Fibroblast of the aortic adventitia (primary cell): ENCODE measurements at regions not wholly inside any gene's neighbourhood (a gene's known extent, or its start where the extent isn't known, plus 50 kb on each side); places are given as distances from the start of the nearest gene placed in this dataset.

Experiments
- DNase-seq: peaks from one replicate; pipeline ENCODE4 v3.0.0-alpha.2; 2010; ENCODE audit warnings: low read depth
- H3K4me3 ChIP-seq: 2 replicates; pipeline ENCODE4 v1.5.1; 2011; ENCODE audit warnings: low read depth, mild to moderate bottlenecking, control low read depth, low read length, moderate library complexity
- TF ChIP-seq, protein P1 (sequence below): IDR thresholded peaks from 2 replicates; pipeline ENCODE4 v1.5.1; 2011; ENCODE audit warnings: mild to moderate bottlenecking, low read length, control low read depth, inconsistent platforms; ENCODE audit not compliant: insufficient read depth

DNA sequence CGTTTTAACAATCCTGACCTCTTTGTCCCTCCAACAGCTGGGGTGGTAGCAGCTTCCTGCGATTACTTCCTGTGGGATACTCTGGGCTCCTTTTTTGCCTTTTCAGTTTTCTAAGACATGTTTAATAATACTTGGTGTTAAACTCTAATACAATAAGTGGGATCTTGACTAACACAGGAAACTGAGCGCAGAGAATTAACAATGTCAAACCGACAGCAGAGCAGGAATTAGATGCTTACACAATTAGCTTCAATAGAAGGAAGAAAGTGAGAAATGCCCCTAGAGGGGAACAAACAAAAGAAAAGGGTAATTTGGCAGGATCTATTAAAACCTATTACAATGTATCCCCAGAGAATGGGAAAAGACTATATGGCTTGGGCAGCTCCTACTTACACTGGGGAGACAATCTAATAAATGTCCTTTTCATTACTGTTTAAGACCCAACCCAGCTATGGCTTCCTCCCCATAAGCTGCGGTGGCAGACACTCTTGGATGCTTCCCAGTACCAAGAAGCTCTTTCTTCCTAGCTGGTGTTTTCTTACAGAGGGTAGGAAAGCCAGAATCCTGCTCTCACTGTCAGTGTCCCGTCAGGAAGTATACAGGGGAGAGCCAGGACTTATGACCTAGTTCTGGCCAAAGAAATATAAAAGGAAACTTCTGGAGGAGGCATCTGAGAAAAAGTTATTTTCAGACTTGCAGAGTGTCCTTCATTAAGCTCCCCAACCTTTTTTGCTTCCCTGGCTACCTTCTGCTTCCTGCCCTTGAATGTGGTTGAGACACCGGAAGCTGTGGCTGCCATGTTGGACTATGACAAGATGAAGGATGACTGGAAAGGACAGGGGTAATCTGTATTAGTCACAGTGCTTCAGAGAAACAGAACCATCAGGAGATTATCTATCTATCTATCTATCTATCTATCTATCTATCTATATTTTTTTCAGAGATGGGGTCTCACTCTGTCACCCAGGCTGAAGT lies 194.1 kb upstream of the KBTBD8 start:
- no peak overlapping the region for H3K4me3 ChIP-seq
- TF ChIP-seq, protein P1, sequence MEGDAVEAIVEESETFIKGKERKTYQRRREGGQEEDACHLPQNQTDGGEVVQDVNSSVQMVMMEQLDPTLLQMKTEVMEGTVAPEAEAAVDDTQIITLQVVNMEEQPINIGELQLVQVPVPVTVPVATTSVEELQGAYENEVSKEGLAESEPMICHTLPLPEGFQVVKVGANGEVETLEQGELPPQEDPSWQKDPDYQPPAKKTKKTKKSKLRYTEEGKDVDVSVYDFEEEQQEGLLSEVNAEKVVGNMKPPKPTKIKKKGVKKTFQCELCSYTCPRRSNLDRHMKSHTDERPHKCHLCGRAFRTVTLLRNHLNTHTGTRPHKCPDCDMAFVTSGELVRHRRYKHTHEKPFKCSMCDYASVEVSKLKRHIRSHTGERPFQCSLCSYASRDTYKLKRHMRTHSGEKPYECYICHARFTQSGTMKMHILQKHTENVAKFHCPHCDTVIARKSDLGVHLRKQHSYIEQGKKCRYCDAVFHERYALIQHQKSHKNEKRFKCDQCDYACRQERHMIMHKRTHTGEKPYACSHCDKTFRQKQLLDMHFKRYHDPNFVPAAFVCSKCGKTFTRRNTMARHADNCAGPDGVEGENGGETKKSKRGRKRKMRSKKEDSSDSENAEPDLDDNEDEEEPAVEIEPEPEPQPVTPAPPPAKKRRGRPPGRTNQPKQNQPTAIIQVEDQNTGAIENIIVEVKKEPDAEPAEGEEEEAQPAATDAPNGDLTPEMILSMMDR = no peak
- DNase-seq = no peak

DNA sequence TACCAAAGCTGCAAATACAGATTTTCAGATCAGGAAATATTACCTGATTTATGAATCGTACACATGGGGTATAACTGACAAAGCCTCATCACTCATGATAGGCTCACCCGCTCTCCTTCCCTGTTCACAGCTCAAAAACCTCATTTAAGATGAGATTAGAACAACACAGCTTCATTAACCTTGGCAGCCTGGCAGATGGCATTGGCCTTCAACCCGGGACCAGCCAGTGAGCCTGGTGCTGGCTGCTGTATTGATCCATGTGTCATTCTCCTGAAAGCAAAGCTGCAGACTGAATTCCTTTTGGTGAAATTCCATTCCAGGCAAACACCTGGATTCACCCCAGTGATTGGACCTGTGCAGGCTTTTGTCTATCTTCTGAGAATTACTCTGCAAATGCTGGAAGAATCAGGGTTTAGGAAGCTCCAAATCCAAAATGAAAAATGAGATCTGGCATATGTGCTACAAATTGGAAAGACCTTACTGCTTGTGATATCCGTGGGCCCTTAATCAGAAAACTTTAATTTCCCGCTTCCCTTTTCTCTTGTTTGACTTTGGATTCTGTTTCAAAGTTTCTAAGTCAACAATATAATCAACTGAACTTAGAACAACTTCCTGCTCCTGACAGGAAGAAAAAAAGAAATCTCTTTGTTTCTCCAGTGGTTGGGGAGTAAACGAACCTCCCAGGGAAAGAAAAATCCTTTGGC lies 189.1 kb upstream of the KBTBD8 start:
- DNase-seq = no peak
- TF ChIP-seq, protein P1 = no peak
- no peak overlapping the region for H3K4me3 ChIP-seq

DNA sequence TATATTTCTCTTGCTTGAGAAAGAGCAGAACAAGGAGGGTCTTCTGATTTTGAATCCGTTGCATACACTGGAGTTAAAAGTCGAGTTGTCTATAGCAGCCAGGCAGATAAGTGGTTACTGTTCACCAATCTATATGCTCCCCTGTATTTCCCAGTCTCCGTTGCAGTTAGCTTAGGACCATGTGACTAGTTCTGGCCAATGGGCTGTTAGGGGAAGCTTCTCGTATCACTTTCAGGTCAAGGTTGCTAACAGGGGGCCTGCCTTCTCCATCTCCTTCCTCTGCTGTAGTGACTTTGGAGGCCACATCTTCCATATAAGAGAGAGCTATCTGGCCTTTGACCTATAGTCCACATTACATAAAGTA lies 188.5 kb upstream of the KBTBD8 start:
- H3K4me3 ChIP-seq = no peak overlapping the region
- TF ChIP-seq, protein P1 = no peak
- DNase-seq = no peak

DNA sequence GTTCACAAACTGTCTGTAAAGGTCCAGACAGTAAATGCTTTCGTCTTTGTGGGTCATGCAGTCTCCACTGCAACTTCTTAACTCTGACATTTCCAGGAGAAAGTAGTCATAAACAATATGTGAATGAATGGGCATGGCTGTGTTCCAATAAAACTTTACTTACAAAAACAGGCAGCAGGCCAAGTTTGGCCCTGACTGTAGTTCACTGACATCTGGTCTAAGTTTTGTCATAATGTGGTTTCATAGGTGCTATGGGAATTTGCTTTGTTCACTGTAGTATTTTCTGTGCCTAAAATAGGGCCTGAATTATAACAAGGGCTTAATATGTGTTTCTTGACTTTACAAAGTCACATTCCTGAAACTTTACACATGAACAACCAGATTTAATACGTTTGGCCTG lies 186.0 kb upstream of the KBTBD8 start:
- H3K4me3 ChIP-seq = no peak overlapping the region
- TF ChIP-seq, protein P1 = no peak
- peak; percentile 62 for DNase-seq

DNA sequence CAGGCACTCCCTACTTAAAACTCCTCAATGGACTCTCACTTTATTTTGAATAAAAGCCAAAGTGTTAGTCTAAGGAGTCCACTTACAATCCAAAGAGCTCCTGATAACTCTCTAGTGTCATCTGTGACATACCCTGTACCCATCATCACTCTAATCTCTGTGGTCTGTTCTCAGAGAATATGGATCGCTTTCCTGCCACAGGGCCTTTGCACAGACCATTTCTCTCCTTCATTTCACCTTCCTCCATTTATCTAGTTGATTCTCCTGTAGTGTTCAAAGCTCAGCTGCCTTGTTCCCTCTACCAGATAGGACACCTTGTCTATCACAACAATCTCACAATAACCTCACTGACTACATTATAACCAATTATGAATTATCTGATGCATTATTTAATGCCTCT lies 185.4 kb upstream of the KBTBD8 start:
- no peak overlapping the region for H3K4me3 ChIP-seq
- TF ChIP-seq, protein P1 = no peak
- no peak for DNase-seq

DNA sequence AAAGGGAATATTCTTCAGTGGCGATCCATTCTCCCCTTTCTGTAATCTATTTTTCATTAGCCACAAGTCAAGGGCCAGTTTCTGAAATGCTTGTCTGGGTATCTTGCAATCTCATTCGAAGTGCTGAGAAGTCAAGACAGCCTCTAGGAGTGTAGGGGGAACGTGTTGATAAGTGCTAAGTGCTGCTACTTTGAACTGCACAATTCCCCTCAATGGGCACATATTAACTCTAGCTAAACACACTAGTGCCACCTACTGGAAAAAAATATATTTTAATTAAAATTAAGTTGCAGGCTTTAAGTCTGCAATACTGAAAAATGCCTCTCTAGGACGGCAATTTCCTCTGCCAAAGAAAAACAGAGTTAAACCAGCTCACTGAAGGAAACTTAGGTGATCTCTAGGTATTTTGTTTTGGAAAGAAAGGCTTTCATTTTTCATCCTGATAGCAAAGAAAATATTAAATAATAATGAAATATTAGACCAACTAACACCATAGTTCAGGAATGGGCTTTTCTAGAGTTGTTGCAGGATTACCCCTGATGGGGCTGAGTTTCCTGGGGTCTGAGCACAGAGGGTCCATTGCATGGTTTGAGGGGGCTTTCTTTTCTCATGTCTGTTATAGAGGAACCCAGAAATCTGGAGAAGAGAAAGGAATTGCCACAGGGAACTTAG lies 181.9 kb upstream of the KBTBD8 start:
- H3K4me3 ChIP-seq = no peak overlapping the region
- TF ChIP-seq, protein P1 = peak; percentile 59
- DNase-seq = peak; percentile 84
